Bone marrow (tissue), 2 donors: ENCODE measurements at regions not wholly inside any gene's neighbourhood (a gene's known extent, or its start where the extent isn't known, plus 50 kb on each side); places are given as distances from the start of the nearest gene placed in this dataset.

ENCODE experiments used
- DNase-seq, 2 donors: peaks; one replicate each; lab custom pipeline; 2025; lab: John Stamatoyannopoulos, UW

- no peak for DNase-seq
Observed at GRCh38 chr7:12074889-12075288, 136.2 kb upstream of the TMEM106B start.

GRCh38 chr7:12080006-12080405 lies 131.1 kb upstream of the TMEM106B start:
- DNase-seq, result no peak

- DNase-seq, result no peak
Observed at GRCh38 chr7:12085516-12085915, 125.6 kb upstream of the TMEM106B start.

- DNase-seq, result no peak
Observed at GRCh38 chr7:12089951-12090756, 120.9 kb upstream of the TMEM106B start.

GRCh38 chr7:12090757-12091221 lies 120.3 kb upstream of the TMEM106B start:
- no peak for DNase-seq

- no peak for DNase-seq
Observed at GRCh38 chr7:12091231-12091630, 119.9 kb upstream of the TMEM106B start.

GRCh38 chr7:12092499-12093130 lies 118.5 kb upstream of the TMEM106B start:
- no peak for DNase-seq

- no peak for DNase-seq
Observed at GRCh38 chr7:12093365-12093764, 117.7 kb upstream of the TMEM106B start.

GRCh38 chr7:12094365-12094921 lies 116.7 kb upstream of the TMEM106B start:
- no peak for DNase-seq

GRCh38 chr7:12102126-12102525 lies 109.0 kb upstream of the TMEM106B start:
- no peak for DNase-seq

GRCh38 chr7:12102527-12102926 lies 108.6 kb upstream of the TMEM106B start:
- DNase-seq, result no peak

GRCh38 chr7:12103948-12104347 lies 107.1 kb upstream of the TMEM106B start:
- DNase-seq, result no peak

GRCh38 chr7:12107381-12107780 lies 103.7 kb upstream of the TMEM106B start:
- no peak for DNase-seq

GRCh38 chr7:12107841-12108254 lies 103.2 kb upstream of the TMEM106B start:
- DNase-seq, result no peak

GRCh38 chr7:12110425-12110824 lies 100.7 kb upstream of the TMEM106B start:
- DNase-seq, result no peak

- no peak for DNase-seq
Observed at GRCh38 chr7:12111422-12112405, 99.4 kb upstream of the TMEM106B start.

- no peak for DNase-seq
Observed at GRCh38 chr7:12117170-12117569, 93.9 kb upstream of the TMEM106B start.

GRCh38 chr7:12119620-12120303 lies 91.3 kb upstream of the TMEM106B start:
- no peak for DNase-seq

GRCh38 chr7:12120632-12121031 lies 90.5 kb upstream of the TMEM106B start:
- no peak for DNase-seq

- no peak for DNase-seq
Observed at GRCh38 chr7:12123172-12123571, 87.9 kb upstream of the TMEM106B start.

- DNase-seq, result no peak
Observed at GRCh38 chr7:12124028-12124427, 87.1 kb upstream of the TMEM106B start.
